ENCODE measurements at regions not wholly inside any gene's neighbourhood (a gene's known extent, or its start where the extent isn't known, plus 50 kb on each side); places are given as distances from the start of the nearest gene placed in this dataset.

DNA sequence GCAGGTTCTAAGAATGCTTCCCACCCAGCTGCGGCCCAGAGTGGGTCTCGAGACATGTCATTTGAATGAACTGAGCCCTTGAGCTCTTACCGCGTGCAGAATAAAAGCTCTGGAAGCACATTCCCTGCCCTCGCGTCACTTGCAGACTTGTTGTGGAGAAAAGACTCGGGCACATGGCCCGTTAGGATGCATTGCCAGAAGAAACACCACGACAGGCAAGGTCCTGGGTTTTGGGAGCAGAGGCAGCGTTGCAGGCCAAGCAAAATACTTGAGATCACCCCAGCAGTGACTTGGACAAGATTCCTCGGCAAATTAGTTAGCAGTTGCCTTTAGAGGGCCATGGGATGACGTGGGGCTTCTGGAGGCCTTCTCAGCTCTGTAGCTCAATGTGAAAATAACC is 170.8 kb upstream of the MSX2 start:
- Histone ChIP-seq H3K4me1 (no peaks in the 10 kb centered on the region), H3K9me3 (no peaks in the 10 kb centered on the region), H3K27me3 (peaks cover 0 to 7% (median 0%) of the 10 kb centered on the region in 3 donors), H3K36me3 (no peaks in the 10 kb centered on the region), H3K4me3 (no peak overlapping the region), H3K27ac (no peak overlapping the region)
- in situ Hi-C loops (cut with MboI; ENCODE audit: low sequenced_read_pairs in 4 of 4) (no loop called here), intact Hi-C loops (cut with DNase I; ENCODE audit: low total_unique reads) (no loop called here)
- TF ChIP-seq, protein P1, sequence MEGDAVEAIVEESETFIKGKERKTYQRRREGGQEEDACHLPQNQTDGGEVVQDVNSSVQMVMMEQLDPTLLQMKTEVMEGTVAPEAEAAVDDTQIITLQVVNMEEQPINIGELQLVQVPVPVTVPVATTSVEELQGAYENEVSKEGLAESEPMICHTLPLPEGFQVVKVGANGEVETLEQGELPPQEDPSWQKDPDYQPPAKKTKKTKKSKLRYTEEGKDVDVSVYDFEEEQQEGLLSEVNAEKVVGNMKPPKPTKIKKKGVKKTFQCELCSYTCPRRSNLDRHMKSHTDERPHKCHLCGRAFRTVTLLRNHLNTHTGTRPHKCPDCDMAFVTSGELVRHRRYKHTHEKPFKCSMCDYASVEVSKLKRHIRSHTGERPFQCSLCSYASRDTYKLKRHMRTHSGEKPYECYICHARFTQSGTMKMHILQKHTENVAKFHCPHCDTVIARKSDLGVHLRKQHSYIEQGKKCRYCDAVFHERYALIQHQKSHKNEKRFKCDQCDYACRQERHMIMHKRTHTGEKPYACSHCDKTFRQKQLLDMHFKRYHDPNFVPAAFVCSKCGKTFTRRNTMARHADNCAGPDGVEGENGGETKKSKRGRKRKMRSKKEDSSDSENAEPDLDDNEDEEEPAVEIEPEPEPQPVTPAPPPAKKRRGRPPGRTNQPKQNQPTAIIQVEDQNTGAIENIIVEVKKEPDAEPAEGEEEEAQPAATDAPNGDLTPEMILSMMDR (IDR thresholded peaks at IDR 0.05 in 4 of 5, conservative IDR thresholded peaks at IDR 0.05 in 1 of 5) = no peak
- no peak for TF ChIP-seq POLR2A (IDR thresholded peaks at IDR 0.05)
- no peak for ATAC-seq
- no peak for DNase-seq

DNA sequence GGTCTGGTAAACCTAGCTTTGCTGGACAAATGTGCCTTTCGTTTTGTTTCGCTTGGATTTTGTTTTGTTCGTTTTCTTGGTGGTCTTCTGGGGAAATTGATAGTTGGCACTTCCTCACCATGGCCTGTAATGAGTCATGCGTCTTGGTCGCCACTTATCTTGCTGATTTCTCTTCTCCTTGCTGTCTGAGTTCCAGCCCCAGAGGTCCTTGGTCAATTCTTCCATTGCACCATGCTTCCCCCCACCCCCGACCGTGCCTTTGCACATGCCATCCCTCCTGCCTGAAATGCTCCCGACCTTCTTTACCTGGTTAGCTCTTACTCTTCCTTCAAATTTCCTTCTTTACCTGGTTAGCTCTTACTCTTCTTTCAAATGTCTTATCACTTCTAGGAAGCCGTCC is 168.7 kb upstream of the MSX2 start:
- intact Hi-C loops (cut with DNase I; ENCODE audit: low total_unique reads) = no loop called here

DNA sequence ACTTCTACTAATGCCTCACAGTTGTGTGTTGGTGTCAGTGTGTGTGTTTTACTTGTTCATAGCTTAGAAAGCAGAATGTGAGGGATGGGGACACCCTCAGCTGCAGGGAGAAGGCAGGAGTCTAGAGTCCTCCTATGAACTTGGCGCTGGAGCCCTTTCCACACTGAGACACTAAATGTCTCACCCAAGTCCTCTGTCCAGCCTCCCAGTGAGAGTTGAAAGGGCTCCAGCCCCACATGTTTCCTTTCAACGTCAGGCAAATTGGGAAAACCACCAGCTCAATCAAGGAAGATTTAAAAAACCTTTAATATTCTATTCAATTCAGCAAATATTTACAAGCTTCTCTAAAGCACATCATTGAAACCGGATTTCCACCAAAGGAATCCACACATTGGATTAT is 167.6 kb upstream of the MSX2 start:
- no peaks in the 10 kb centered on the region for H3K4me1 ChIP-seq
- H3K4me3 ChIP-seq = no peak overlapping the region
- no peaks in the 10 kb centered on the region for H3K9me3 ChIP-seq
- no peak for TF ChIP-seq POLR2A (IDR thresholded peaks at IDR 0.05)
- TF ChIP-seq, protein P1 (IDR thresholded peaks at IDR 0.05 in 4 of 5, conservative IDR thresholded peaks at IDR 0.05 in 1 of 5) = no peak
- no peak for DNase-seq
- no peak overlapping the region for H3K27ac ChIP-seq
- ATAC-seq = no peak
- intact Hi-C loops (cut with DNase I; ENCODE audit: low total_unique reads) (no loop called here), in situ Hi-C loops (cut with MboI; ENCODE audit: low sequenced_read_pairs in 4 of 4) (no loop called here)
- peaks cover 0 to 11% (median 0%) of the 10 kb centered on the region in 3 donors for H3K27me3 ChIP-seq
- no peaks in the 10 kb centered on the region for H3K36me3 ChIP-seq

More for the DNA sequence above, 168.7 kb upstream of the MSX2 start:
- H3K36me3 ChIP-seq = no peaks in the 10 kb centered on the region
- no peak for DNase-seq
- no peaks in the 10 kb centered on the region for H3K9me3 ChIP-seq
- no peak for TF ChIP-seq POLR2A (IDR thresholded peaks at IDR 0.05)
- TF ChIP-seq, protein P1 (IDR thresholded peaks at IDR 0.05 in 4 of 5, conservative IDR thresholded peaks at IDR 0.05 in 1 of 5) = no peak
- H3K4me1 ChIP-seq = no peaks in the 10 kb centered on the region
- ATAC-seq = no peak
- no peak overlapping the region for H3K27ac ChIP-seq
- peaks cover 0 to 11% (median 0%) of the 10 kb centered on the region in 3 donors for H3K27me3 ChIP-seq
- no peak overlapping the region for H3K4me3 ChIP-seq
- in situ Hi-C loops (cut with MboI; ENCODE audit: low sequenced_read_pairs in 4 of 4) = no loop called here

GRCh38 chr5:174558190-174558589 is 166.2 kb upstream of the MSX2 start:
- Histone ChIP-seq H3K4me3 (no peak overlapping the region), H3K27ac (no peak overlapping the region), H3K4me1 (no peaks in the 10 kb centered on the region), H3K36me3 (no peaks in the 10 kb centered on the region), H3K27me3 (peaks cover 0 to 7% (median 0%) of the 10 kb centered on the region in 3 donors), H3K9me3 (no peaks in the 10 kb centered on the region)
- no peak for ATAC-seq
- in situ Hi-C loops (cut with MboI; ENCODE audit: low sequenced_read_pairs in 4 of 4) (no loop called here), intact Hi-C loops (cut with DNase I; ENCODE audit: low total_unique reads) (no loop called here)
- TF ChIP-seq POLR2A (IDR thresholded peaks at IDR 0.05) = no peak
- TF ChIP-seq, protein P1 (IDR thresholded peaks at IDR 0.05 in 4 of 5, conservative IDR thresholded peaks at IDR 0.05 in 1 of 5) = no peak
- no peak for DNase-seq

DNA sequence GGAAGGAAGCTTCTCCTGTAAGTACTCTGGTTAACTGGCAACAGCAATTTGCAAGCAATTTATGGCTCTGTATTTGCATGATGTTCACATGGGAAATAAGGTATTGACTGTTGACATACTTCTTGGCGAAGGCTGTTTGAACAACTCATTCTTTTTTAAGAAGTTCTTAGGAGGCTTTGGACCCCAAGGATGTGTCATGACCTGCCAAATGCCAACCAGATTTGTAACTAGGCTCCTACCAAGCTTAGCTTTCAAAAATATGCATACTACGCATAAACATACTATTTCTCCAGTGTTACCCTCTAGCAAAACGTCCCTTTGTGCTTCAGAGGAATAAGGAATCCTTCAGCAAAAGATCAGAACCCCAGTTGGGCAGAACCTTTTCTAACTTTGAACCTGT is 165.2 kb upstream of the MSX2 start:
- intact Hi-C loops (cut with DNase I; ENCODE audit: low total_unique reads) = no loop called here
- Histone ChIP-seq H3K27me3 (peaks cover 0 to 7% (median 0%) of the 10 kb centered on the region in 3 donors), H3K9me3 (no peaks in the 10 kb centered on the region)

More for the DNA sequence above, 165.2 kb upstream of the MSX2 start:
- in situ Hi-C loops (cut with MboI; ENCODE audit: low sequenced_read_pairs in 4 of 4) = no loop called here
- DNase-seq (no peak), ATAC-seq (no peak)
- Histone ChIP-seq H3K4me3 (no peak overlapping the region), H3K4me1 (peaks cover 0 to 7% of the 10 kb centered on the region in 2 donors), H3K27ac (no peak overlapping the region), H3K36me3 (no peaks in the 10 kb centered on the region)
- TF ChIP-seq POLR2A (IDR thresholded peaks at IDR 0.05) = no peak
- TF ChIP-seq, protein P1 (IDR thresholded peaks at IDR 0.05 in 4 of 5, conservative IDR thresholded peaks at IDR 0.05 in 1 of 5) = no peak

All from gastrocnemius medialis (tissue), 4 donors.